Left lobe of liver (tissue), 2 donors: ENCODE measurements at regions not wholly inside any gene's neighbourhood (a gene's known extent, or its start where the extent isn't known, plus 50 kb on each side); places are given as distances from the start of the nearest gene placed in this dataset.
A peak's percentile ranks its signal among the peaks of the same experiment; 100 is the strongest.

Source experiments
- ATAC-seq: fragments of 200-7000 bp; cut with Tn5 transposase; one replicate; pipeline ENCODE4 v1.9.1; 2020; ENCODE audit warnings: mild to moderate bottlenecking, moderate library complexity
- DNase-seq: peaks from one replicate; pipeline ENCODE4 v3.0.0-alpha.2; 2020; ENCODE audit warnings: low spot score
- donor health status: DM: no; HTN: no; CAD: no; lungs with moderate emphysema.
- donor health status: DM: no; HTN: yes; CAD: no.

DNA sequence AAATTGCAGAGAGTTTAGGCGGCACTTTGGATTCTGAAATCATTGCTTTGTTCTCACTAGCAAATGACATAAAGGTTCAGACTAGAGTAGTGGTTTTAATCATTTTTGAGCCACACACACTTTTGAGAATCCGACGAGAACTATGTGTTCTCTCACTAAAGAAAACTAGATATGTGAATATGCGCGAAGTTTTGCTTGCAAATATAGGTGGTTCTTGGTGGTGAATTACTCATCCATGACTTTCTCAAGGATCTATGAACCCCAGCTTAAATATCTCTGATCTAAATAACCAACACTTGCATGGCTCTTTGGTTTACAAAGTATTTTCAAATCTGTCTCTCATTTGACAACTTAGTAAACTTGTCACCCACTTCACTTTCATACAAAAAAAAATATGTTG is 54.8 kb downstream of the NOG start:
- ATAC-seq (no peak), DNase-seq (no peak)

DNA sequence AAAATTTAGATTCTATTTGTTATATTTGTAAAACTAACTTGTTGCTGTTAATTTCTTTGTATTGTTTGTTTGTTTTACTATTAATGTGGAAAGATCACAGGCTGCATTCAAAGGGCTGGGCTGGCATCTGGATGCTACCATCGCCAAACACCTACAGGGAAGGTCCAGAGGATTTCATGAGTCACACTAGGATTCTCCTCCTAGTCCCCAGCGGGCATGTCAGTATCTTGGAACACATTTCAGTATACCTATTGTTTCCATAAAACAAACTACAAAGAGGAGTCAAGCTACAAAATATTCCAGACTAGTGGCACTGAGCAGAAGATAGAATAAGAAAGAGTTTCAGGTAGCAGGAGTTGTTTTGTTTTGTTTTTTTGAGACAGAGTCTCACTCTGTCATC is 55.3 kb downstream of the NOG start:
- DNase-seq = no peak

GRCh38 chr17:56652628-56653027 is 59.1 kb downstream of the NOG start:
- no peak for ATAC-seq
- DNase-seq = no peak

More for the DNA sequence above, 55.3 kb downstream of the NOG start:
- ATAC-seq = no peak

DNA sequence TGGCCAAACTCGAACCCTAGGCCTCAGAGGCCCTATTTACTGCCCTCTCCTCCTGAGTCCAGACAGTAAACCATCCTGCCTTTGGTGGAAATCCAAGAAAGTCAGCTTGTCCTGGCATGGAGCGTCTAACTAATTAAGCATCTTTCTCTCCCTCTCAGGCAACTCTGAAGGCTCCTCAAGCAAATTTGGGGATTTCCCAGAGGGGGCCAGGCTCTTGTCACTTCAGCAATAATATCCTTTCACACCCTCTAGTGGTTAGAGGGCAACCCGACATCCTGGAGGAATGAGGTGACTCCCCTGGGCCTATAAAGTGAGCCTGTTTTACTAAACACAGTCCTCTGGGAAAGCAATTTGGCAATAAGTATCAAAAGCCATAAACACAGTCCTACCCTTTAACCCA is 60.4 kb downstream of the NOG start:
- no peak for DNase-seq
- ATAC-seq = peak; percentile 26

GRCh38 chr17:56656701-56657327 is 63.3 kb downstream of the NOG start:
- no peak for ATAC-seq
- no peak for DNase-seq

DNA sequence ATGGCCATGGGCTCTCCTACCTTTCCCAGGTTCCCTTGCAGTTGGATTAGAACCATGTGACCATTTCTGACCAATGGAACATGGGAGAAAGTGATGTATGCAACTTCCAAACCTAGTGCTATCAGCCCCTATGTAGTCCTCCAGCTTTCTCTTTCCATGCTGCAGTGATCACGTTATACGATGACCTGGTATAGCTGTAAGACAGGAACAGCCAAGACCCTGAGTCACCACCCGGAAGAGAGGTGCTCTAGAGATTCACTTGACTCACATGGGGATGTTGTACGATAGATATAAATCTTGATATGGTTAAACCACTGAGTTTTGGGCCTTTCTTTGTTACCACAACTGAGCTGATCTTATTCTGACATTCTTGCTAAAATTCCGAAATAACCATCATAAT is 65.1 kb downstream of the NOG start:
- DNase-seq = no peak
- no peak for ATAC-seq

DNA sequence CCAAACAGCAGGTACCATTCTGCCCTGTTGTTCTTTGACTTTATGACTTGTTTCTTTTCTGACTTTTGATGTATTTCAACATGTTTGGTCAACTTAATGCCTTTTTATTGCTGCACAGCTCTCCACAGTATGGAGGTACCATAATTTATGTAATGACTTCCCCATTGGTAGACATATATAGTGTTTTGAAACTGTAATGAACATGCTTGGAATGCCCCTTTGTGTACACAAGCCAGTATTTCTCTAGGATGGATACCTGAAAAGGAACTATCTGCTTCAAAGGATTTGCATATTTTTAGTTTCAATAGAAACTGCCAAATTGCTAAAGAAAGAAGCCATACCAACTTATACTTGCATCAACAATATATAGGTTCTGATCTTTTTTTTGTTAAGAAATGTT is 66.1 kb downstream of the NOG start:
- ATAC-seq = no peak
- no peak for DNase-seq

DNA sequence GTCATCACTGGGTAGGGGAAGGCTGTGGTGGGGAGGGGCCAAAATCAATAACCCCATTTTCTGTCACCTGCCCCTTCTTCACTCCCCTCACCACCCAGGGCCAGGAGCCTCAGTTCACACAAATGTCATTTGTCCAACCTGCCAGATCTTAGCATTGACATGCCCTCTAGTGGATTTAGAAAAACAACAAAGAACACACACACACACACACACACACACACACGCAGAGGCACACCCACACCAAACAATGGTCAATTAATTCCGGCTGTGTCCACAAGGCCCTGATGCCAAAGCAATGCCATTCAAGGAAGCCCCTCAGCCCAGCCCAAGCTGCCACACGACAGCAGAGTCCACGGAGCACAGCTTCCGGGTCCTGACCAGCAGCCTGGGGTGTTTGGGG is 68.4 kb downstream of the NOG start:
- ATAC-seq = no peak
- no peak for DNase-seq

GRCh38 chr17:56665864-56666263 is 72.4 kb downstream of the NOG start:
- DNase-seq = no peak
- no peak for ATAC-seq

- ATAC-seq (no peak), DNase-seq (no peak)
These were observed 74.5 kb downstream of the NOG start for GRCh38 chr17:56667925-56668458.

DNA sequence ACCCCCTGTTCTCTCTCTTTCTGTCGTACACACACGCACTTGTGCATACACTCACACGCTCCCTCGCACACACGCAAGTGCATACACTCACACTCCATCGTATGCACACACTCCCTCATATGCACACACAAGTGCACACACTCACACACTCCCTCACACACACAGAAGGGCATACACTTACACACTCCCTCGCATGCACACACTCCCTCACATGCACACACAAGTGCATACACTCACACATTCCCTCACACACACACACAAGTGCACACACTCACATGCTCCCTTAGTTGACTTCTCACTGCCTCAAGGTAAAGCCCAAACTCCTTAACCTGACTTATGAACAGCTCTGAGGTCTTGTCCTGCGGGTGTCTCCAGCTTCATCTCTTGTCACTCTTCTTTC is 78.7 kb downstream of the NOG start:
- ATAC-seq = no peak

GRCh38 chr17:56674401-56674925 is 81.0 kb downstream of the NOG start:
- ATAC-seq = no peak
- DNase-seq = no peak

More for the DNA sequence above, 78.7 kb downstream of the NOG start:
- no peak for DNase-seq

DNA sequence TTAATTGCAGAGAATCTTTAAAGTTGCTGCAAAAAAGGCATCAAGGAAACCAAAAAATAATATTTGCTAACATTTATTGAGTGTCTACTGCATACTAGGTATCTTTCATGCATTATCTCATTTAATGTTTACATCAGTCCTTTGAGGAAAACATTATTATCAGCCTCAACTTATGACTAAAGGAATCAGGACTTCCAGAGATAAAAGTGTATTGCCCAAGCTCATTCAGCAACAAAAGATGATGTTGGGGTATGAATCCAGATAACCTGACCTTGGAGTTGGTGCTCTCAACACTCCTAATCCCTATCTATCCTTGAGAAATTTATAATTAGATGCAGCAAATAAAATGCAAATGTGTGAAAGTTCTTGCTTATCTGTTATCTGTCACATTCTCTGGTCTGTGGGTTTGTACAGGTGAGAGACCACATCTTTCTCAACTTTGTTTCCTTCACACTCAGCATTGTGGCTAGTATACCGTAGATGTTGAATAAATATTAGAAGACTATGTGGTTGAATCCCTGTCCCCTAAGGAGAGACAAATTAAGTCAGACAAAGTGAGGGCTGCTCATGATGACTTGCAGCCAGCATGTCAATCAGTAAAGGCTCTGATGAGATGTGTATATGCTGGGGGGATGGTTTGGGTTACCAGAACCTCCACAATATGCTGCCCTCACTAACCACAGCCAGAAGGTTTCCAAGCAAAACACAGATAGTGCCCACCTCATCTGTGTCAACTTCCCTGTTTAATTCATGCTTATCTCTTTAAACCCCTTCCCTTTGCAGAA is 82.6 kb downstream of the NOG start:
- ATAC-seq (no peak), DNase-seq (no peak)

DNA sequence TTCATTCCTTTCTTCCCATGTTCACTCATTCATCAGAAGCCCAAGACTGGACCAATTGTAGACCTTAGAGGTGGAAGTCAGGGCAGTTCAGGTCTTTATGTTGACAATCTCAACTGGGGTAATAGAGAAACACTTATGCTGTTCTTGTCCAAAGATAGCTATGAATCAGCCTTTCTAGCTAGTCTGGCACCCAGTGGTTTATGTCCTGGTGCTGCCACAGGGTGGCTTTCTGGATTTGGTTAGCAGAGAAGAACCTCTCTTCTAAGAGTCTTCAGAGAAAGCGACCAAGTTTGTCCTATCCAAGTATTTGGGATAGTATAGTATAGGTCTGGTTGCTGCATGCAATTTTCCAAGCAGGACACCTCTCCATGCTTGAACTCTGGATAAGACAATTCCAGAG is 83.3 kb downstream of the NOG start:
- ATAC-seq = no peak

DNA sequence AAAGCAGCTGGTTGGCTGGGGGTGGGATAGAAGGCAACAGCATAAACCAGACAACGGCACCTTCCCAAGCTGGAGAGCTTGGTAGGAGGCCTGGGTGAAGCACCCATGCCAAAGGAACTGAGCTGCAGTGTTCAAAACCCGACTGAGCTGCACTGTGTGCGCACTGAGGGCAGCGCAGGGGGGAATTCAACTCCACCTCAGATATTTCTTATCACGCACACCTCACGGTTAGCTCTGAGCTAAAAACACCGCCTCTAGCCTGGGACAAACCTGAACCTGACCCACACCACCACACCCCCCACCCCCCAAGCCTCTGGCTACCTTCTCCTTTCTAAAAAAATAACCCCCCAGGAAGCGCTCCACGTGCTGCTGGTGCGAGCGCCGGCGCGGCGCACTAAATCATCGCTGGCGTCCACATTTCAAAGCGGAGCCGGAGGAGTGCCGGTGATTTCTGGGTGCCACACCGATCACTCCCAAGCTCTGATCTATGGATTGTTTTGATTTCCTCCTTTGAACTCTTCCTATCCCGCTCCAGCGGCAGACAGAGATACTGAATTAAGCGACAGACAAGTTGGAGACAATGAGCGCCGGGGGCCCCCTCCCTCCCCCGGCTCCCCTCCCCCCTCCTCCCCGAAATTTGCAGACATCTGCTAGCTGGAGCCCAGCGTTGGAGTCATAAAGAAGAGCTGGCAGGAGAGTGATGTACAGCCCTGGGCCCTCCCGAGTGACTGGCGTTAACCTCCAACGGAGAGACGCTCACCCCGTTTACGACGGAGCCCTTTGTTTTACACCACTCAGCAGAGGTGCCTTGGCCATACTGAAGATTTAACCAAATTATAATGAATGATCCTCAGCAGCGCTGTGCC is 85.0 kb downstream of the NOG start:
- no peak for DNase-seq
- ATAC-seq = peak; percentile 65

More for the DNA sequence above, 83.3 kb downstream of the NOG start:
- DNase-seq = no peak

- no peak for DNase-seq
- peak; percentile 89 for ATAC-seq
These were observed 85.7 kb downstream of the NOG start for GRCh38 chr17:56679115-56679776.

DNA sequence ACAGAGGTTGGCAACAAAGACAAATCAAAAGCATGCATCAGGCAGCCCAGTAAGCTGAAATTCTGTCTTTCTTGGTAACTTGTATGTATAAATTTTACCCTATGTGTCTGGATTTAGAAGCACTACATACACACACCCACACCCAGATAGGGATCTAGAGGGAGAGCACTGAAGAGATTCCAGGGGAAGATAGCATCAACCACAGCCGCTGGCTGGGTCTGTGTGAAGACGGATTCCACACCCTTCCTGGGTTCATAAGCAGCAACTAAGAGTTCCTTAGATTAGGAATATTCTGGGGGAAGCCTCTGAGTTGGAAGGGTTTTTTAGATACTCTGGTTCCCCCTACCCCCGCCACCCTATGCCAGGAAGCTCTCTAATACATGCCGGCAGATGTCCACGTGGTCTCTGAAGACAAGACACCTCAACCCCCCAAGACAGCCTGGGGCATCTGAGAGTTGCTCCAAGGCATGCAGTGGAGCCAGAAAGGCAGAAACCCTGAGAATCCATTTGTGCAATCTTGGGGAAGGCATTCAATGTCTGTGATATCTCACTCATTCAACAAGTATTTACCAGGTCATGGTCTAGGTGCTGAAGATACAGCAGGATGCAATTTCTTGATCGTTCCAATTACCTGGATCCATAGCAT is 86.4 kb downstream of the NOG start:
- DNase-seq = no peak
- no peak for ATAC-seq

- ATAC-seq (no peak), DNase-seq (no peak)
These were observed 87.2 kb downstream of the NOG start for GRCh38 chr17:56680676-56681075.

DNA sequence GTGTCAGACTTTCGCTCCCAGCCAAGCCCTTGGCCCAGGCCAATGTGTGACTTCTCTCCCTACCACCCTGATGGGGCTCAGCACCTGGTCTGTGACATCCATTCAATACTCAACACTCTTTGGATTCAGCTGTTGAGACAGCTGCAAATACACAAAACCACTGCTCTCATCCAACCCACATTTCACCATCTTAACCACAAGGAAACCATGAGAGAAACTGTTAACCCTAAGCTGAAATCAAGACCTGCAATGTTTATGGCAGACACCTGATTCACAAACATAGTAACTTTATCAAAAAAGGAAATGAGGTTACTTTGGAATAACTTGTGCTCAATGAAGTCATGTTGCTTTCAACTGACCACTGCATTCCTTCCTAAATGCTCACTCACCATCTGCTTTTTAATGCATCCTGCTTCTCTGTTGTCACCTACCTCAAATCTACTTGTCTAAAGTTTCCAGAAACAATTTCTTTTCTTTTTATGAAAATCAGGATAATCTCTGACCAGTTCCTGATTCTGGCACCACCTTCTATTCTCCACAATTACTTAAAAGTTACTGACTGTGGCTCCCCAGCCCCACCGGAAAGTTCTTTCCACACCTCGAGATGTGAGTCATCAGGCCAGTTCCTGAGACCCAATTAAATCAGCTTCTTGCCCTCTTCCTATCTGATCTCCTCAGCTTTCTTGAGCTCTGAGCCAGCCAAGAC is 88.2 kb downstream of the NOG start:
- ATAC-seq = no peak

DNA sequence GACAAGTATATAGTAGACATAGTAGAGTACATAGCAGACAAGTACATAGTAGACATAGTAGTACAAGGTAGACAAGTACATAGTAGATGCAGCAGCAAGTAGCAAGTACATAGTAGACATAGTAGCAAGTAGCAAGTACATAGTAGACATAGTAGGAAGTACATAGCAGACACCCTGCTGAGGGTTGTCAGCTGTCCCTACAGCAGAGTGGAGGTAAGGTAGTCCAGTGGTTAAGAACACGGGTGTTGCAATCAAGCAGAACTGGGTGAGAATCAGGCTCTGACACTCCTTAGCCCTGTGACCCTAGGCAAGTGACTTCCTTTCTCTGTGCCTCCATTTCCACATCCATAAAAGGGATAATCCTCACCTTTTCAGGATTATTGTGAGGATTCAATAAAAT is 94.7 kb downstream of the NOG start:
- DNase-seq (no peak), ATAC-seq (no peak)

More for the DNA sequence above, 88.2 kb downstream of the NOG start:
- no peak for DNase-seq
